NT2/D1 (cell line): ENCODE measurements at regions not wholly inside any gene's neighbourhood (a gene's known extent, or its start where the extent isn't known, plus 50 kb on each side); places are given as distances from the start of the nearest gene placed in this dataset.
"Not testable (repeated sequence)": the region's sequence is repeated elsewhere in the genome, so short reads cannot be mapped to it uniquely, and the experiment has no call there.

Source experiments
- SUZ12 ChIP-seq: IDR thresholded peaks from 2 replicates; pipeline ENCODE4 v1.6.1; 2011; ENCODE audit not compliant: insufficient read length, insufficient read depth; ENCODE audit errors: extremely low read depth
- YY1 ChIP-seq: IDR thresholded peaks from 2 replicates; pipeline ENCODE4 v1.6.1; 2011; ENCODE audit not compliant: insufficient read length, insufficient read depth
- ZNF274 ChIP-seq: IDR thresholded peaks from 2 replicates; pipeline ENCODE4 v1.6.1; 2011; ENCODE audit warnings: mild to moderate bottlenecking, low read depth, low read length

DNA sequence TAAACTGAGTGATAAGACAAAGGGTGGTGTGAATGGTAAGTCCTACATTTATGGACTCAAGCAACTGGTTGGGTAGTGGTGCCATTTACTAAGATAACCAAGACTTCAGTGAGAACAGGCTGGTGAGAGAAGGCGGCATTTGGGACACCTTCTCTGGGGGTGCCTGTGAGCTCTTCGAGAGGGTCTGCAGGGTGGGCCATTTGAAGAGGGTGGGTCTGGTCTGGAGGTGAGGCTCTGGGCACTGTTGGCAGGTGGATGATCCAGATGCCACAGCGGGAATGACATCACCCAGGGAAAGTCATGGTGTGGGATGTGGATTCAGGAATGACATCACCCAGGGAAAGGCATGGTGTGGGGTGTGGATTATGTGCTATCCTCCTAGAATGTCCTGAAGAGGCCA lies 219.3 kb downstream of the ANKRD30B start:
- TF ChIP-seq YY1, SUZ12, ZNF274: not testable (repeated sequence)
